Right ventricle myocardium superior (tissue), 1 donor: ENCODE measurements at regions not wholly inside any gene's neighbourhood (a gene's known extent, or its start where the extent isn't known, plus 50 kb on each side); places are given as distances from the start of the nearest gene placed in this dataset.

ENCODE experiments used
- ATAC-seq: fragments of 200-7000 bp; cut with Tn5 transposase; one replicate; pipeline ENCODE4 v1.9.1; 2020; ENCODE audit warnings: mild to moderate bottlenecking; ENCODE audit not compliant: poor library complexity
- DNase-seq: peaks from one replicate; pipeline ENCODE4 v3.0.0-alpha.2; 2020
- intact Hi-C: fragments of 100-400 bp; cut with DNase I; formaldehyde crosslinking; loops from one replicate; pipeline ENCODE4 v1.11.2; 2022
- donor health status: DM: no; HTN: yes; CAD: no; lungs with severe emphysema.

- DNase-seq (no peak), ATAC-seq (no peak)
- intact Hi-C loops = no loop called here
Measured at GRCh38 chr21:27505516-27505915, 538.6 kb upstream of the ADAMTS5 start.

- ATAC-seq (no peak), DNase-seq (no peak)
- intact Hi-C loops = no loop called here
Measured at GRCh38 chr21:27502801-27503200, 535.9 kb upstream of the ADAMTS5 start.

- no peak for ATAC-seq
- DNase-seq = no peak
- intact Hi-C loops = no loop called here
Measured at GRCh38 chr21:27498025-27498424, 531.1 kb upstream of the ADAMTS5 start.

- ATAC-seq = no peak
- no peak for DNase-seq
- intact Hi-C loops = no loop called here
Measured at GRCh38 chr21:27495836-27496235, 528.9 kb upstream of the ADAMTS5 start.

- ATAC-seq (no peak), DNase-seq (no peak)
- intact Hi-C loops = no loop called here
Measured at GRCh38 chr21:27493542-27493941, 526.7 kb upstream of the ADAMTS5 start.

- no peak for ATAC-seq
- no peak for DNase-seq
- intact Hi-C loops = no loop called here
Measured at GRCh38 chr21:27487676-27488075, 520.8 kb upstream of the ADAMTS5 start.

- DNase-seq (no peak), ATAC-seq (no peak)
- intact Hi-C loops = no loop called here
Measured at GRCh38 chr21:27480841-27481261, 514.0 kb upstream of the ADAMTS5 start.

- DNase-seq (no peak), ATAC-seq (no peak)
- intact Hi-C loops = no loop called here
Measured at GRCh38 chr21:27477296-27477695, 510.4 kb upstream of the ADAMTS5 start.

- ATAC-seq (peak; percentile 72), DNase-seq (no peak)
- intact Hi-C loops = no loop called here
Measured at GRCh38 chr21:27476696-27477095, 509.8 kb upstream of the ADAMTS5 start.

- peak; percentile 90 for ATAC-seq
- intact Hi-C loops = no loop called here
Measured at GRCh38 chr21:27475363-27475955, 508.6 kb upstream of the ADAMTS5 start.

GRCh38 chr21:27467366-27467765 is 500.5 kb upstream of the ADAMTS5 start:
- intact Hi-C loops = no loop called here
- ATAC-seq (no peak), DNase-seq (no peak)

More at GRCh38 chr21:27475363-27475955, 508.6 kb upstream of the ADAMTS5 start:
- DNase-seq = no peak

GRCh38 chr21:27466140-27466539 is 499.3 kb upstream of the ADAMTS5 start:
- no peak for DNase-seq
- intact Hi-C loops = no loop called here
- ATAC-seq = no peak

- intact Hi-C loops = no loop called here
Measured at GRCh38 chr21:27464648-27465047, 497.8 kb upstream of the ADAMTS5 start.

GRCh38 chr21:27462726-27463125 is 495.8 kb upstream of the ADAMTS5 start:
- ATAC-seq (no peak), DNase-seq (no peak)
- intact Hi-C loops = no loop called here

More at GRCh38 chr21:27464648-27465047, 497.8 kb upstream of the ADAMTS5 start:
- ATAC-seq (no peak), DNase-seq (no peak)

GRCh38 chr21:27454234-27454633 is 487.3 kb upstream of the ADAMTS5 start:
- no peak for ATAC-seq
- DNase-seq = no peak
- intact Hi-C loops = no loop called here

- no peak for ATAC-seq
- intact Hi-C loops = no loop called here
- no peak for DNase-seq
Measured at GRCh38 chr21:27451116-27451515, 484.2 kb upstream of the ADAMTS5 start.

- ATAC-seq = no peak
- intact Hi-C loops = no loop called here
Measured at GRCh38 chr21:27450216-27450615, 483.3 kb upstream of the ADAMTS5 start.

GRCh38 chr21:27448960-27449359 is 482.1 kb upstream of the ADAMTS5 start:
- intact Hi-C loops = no loop called here
- DNase-seq (no peak), ATAC-seq (no peak)

More at GRCh38 chr21:27450216-27450615, 483.3 kb upstream of the ADAMTS5 start:
- DNase-seq = no peak

GRCh38 chr21:27447843-27448242 is 481.0 kb upstream of the ADAMTS5 start:
- DNase-seq = no peak
- no peak for ATAC-seq
- intact Hi-C loops = no loop called here

GRCh38 chr21:27429710-27430341 is 462.9 kb upstream of the ADAMTS5 start:
- ATAC-seq (peak; percentile 82), DNase-seq (no peak)
- intact Hi-C loops = no loop called here

- intact Hi-C loops = no loop called here
- ATAC-seq (no peak), DNase-seq (no peak)
Measured at GRCh38 chr21:27426196-27426595, 459.3 kb upstream of the ADAMTS5 start.
